Activated CD8-positive, alpha-beta T cell treated with anti-CD3 and anti-CD28 coated beads for 36 hours (primary cell): ENCODE measurements at regions not wholly inside any gene's neighbourhood (a gene's known extent, or its start where the extent isn't known, plus 50 kb on each side); places are given as distances from the start of the nearest gene placed in this dataset.

Source experiments
- ATAC-seq: fragments of 200-7000 bp; cut with Tn5 transposase; one replicate; pipeline ENCODE4 v1.10.0; 2021; ENCODE audit warnings: mild to moderate bottlenecking, moderate library complexity
- CTCF ChIA-PET: fragments of 350-600 bp; sonication (Branson Sonifier 250); formaldehyde crosslinking; loops from one replicate; lab custom pipeline; 2021; ENCODE audit warnings: antibody characterized with exemption; lab: Charles Lee
- POLR2A ChIA-PET: fragments of 350-600 bp; sonication (Branson Sonifier 250); formaldehyde crosslinking; loops from one replicate; lab custom pipeline; 2021; ENCODE audit warnings: antibody characterized with exemption; lab: Charles Lee
- DNase-seq: peaks from one replicate; pipeline ENCODE4 v3.0.0-alpha.2; 2020
- H3K27ac Mint-ChIP-seq: one replicate; pipeline ENCODE4 v1.8.0; 2021; ENCODE audit warnings: mild to moderate bottlenecking, mixed read lengths
- H3K27me3 Mint-ChIP-seq: one replicate; pipeline ENCODE4 v1.8.0; 2021; ENCODE audit warnings: mixed read lengths
- H3K36me3 Mint-ChIP-seq: one replicate; pipeline ENCODE4 v1.8.0; 2021; ENCODE audit warnings: low read depth, mixed read lengths
- H3K4me1 Mint-ChIP-seq: one replicate; pipeline ENCODE4 v1.8.0; 2021; ENCODE audit warnings: low read depth, mixed read lengths
- H3K4me3 Mint-ChIP-seq: one replicate; pipeline ENCODE4 v1.8.0; 2021; ENCODE audit warnings: mild to moderate bottlenecking, moderate library complexity, mixed read lengths
- H3K9me3 Mint-ChIP-seq: one replicate; pipeline ENCODE4 v1.8.0; 2021; ENCODE audit warnings: mixed read lengths
- CTCF ChIP-seq: fragments of 200-600 bp; IDR thresholded peaks from one replicate; pipeline ENCODE4 v1.8.0; 2022; ENCODE audit warnings: antibody characterized with exemption, mild to moderate bottlenecking
- intact Hi-C: fragments of 100-400 bp; cut with micrococcal nuclease; formaldehyde crosslinking; loops from one replicate; pipeline ENCODE4 v1.10.0; 2022

DNA sequence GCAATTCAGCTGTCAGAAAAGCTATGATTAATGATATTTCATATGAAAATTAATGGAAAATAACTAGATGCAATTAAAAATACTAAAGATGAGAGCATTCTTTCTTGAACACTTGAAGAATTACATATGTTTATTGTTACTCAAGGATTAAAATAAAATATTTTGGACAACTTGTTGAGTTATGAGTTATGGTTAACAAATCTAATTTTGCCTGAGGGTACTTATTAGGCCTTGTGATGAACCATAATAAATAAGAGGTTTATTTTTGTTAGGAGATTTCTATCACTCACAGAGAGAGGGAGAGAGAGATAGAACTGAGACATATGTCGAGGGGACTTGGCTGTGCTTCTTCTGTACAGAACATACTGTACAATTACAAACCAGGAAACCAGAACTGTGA lies 183.7 kb downstream of the ISL1 start:
- H3K9me3 Mint-ChIP-seq = no peaks in the 10 kb centered on the region
- H3K4me3 Mint-ChIP-seq = no peak overlapping the region
- H3K36me3 Mint-ChIP-seq = no peaks in the 10 kb centered on the region
- ATAC-seq (no peak), DNase-seq (no peak)
- intact Hi-C loops = no loop called here
- H3K27me3 Mint-ChIP-seq = no peaks in the 10 kb centered on the region
- H3K27ac Mint-ChIP-seq = no peak overlapping the region
- TF ChIP-seq CTCF = no peak
- no peaks in the 10 kb centered on the region for H3K4me1 Mint-ChIP-seq
- ChIA-PET POLR2A (no interaction called here), CTCF (no interaction called here)

DNA sequence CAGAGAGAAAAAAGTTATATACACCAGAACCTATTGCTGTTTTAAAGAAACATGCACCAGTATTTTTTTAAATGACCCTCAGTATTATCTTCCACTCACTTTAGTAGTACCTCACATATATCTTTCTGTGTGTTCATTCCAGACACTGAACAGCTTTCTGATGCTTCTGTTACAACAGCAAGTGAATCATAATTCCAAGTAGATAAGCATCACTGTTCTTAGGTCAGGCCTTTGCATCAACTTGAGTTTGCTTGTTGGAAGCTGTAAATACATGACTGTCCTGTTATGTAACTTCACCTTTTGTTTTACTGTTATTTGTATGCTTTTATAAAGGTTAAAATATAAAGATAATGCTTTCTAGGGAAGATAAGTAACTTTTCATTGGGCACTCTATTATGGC lies 184.4 kb downstream of the ISL1 start:
- intact Hi-C loops = no loop called here
- no peaks in the 10 kb centered on the region for H3K36me3 Mint-ChIP-seq
- no peaks in the 10 kb centered on the region for H3K9me3 Mint-ChIP-seq
- H3K4me1 Mint-ChIP-seq = no peaks in the 10 kb centered on the region
- no peak overlapping the region for H3K4me3 Mint-ChIP-seq
- H3K27ac Mint-ChIP-seq = no peak overlapping the region
- ChIA-PET POLR2A (no interaction called here), CTCF (no interaction called here)
- DNase-seq (no peak), ATAC-seq (no peak)
- TF ChIP-seq CTCF = no peak
- H3K27me3 Mint-ChIP-seq = no peaks in the 10 kb centered on the region

DNA sequence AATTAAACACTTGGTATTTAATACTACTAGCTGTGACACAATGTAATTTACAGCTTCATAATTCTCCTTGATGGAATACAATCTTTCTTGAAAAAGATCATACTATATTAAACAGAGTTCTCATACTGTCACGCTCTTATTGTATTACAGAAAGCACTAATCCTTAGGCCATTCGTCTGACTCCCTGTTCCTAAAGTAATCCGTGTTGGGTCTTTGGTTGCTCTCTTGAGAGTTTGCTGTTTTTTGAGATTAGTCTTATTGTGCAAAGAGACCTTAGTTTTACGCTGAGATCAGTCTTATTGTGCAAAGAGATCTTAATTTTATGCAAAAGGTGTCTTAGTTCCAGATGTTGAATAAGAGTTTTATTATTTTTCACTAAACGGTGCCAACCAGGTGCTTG lies 190.6 kb downstream of the ISL1 start:
- intact Hi-C loops = no loop called here

GRCh38 chr5:51582871-51583394 lies 199.7 kb downstream of the ISL1 start:
- ChIA-PET POLR2A (no interaction called here), CTCF (no interaction called here)
- no peaks in the 10 kb centered on the region for H3K27me3 Mint-ChIP-seq
- no peak for ATAC-seq
- TF ChIP-seq CTCF = no peak
- no peak overlapping the region for H3K27ac Mint-ChIP-seq
- DNase-seq = no peak
- no peaks in the 10 kb centered on the region for H3K36me3 Mint-ChIP-seq
- H3K9me3 Mint-ChIP-seq = peaks cover 3% of the 10 kb centered on the region
- H3K4me3 Mint-ChIP-seq = no peak overlapping the region
- no peaks in the 10 kb centered on the region for H3K4me1 Mint-ChIP-seq
- intact Hi-C loops = no loop called here

More for the DNA sequence above, 190.6 kb downstream of the ISL1 start:
- CTCF ChIA-PET = no interaction called here
- no peak for TF ChIP-seq CTCF
- no peak for ATAC-seq
- H3K36me3 Mint-ChIP-seq = no peaks in the 10 kb centered on the region
- peaks cover 4% of the 10 kb centered on the region for H3K9me3 Mint-ChIP-seq
- no peak overlapping the region for H3K27ac Mint-ChIP-seq
- no peaks in the 10 kb centered on the region for H3K27me3 Mint-ChIP-seq
- DNase-seq = no peak
- POLR2A ChIA-PET = no interaction called here
- no peaks in the 10 kb centered on the region for H3K4me1 Mint-ChIP-seq
- H3K4me3 Mint-ChIP-seq = no peak overlapping the region

DNA sequence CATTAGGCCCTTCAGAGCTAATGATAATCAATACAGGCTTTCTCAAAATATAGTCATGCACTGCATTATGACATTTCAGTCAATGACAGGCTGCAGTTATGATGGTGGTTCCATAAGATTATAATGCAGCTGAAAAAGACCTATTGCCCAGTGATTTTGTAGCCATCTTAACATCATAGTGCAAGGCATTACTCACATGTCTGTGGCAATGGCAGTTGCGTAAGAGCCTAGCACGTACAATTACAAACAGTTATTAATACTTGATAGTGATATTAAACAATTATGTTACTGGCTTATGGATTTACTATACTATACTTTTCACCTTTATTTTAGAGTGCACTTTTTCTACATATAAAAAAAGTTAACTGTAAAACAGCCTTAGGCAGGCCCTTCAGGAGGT lies 214.8 kb downstream of the ISL1 start:
- DNase-seq (no peak), ATAC-seq (no peak)
- ChIA-PET CTCF (no interaction called here), POLR2A (no interaction called here)
- Mint-ChIP-seq H3K4me3 (no peak overlapping the region), H3K4me1 (no peaks in the 10 kb centered on the region), H3K36me3 (no peaks in the 10 kb centered on the region), H3K27me3 (no peaks in the 10 kb centered on the region), H3K27ac (no peak overlapping the region), H3K9me3 (peaks cover 2% of the 10 kb centered on the region)
- intact Hi-C loops = no loop called here
- TF ChIP-seq CTCF = no peak
